ENCODE measurements at regions not wholly inside any gene's neighbourhood (a gene's known extent, or its start where the extent isn't known, plus 50 kb on each side); places are given as distances from the start of the nearest gene placed in this dataset.
"Not testable (repeated sequence)": the region's sequence is repeated elsewhere in the genome, so short reads cannot be mapped to it uniquely, and the experiment has no call there.

DNA sequence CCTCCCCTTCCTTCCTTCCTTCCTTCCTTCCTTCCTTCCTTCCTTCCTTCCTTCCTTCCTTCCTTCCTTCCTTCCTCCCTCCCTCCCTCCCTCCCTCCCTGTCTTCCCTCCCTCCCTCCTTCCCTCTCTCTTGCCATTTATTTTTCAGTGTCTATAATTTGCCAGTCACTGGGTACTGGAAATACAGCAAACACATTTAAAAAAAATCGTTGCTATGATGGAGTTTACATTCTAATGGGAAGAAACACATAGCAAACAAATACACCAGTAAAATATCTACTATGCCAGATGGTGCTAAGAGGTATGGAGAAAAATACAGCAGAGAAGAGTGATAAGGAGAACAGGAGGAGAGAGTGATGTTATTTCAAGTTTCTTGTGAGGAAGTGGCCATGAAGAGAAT, 309.5 kb downstream of the CTH start:
- Histone ChIP-seq H3K4me3 (ENCODE audit: control insufficient read depth in 2 of 3, extremely low read depth in 1 of 3, insufficient read depth in 2 of 3, low read depth in 1 of 3, low read length in 3 of 3) (no peak overlapping the region), H3K9ac (ENCODE audit: control insufficient read depth, extremely low read depth, insufficient read depth, low read length) (no peak overlapping the region), H2AFZ (ENCODE audit: control insufficient read depth, low read length) (no peak overlapping the region), H3K27ac (ENCODE audit: control insufficient read depth, insufficient read depth, low read length) (no peak overlapping the region), H3K4me2 (ENCODE audit: control insufficient read depth, extremely low read depth, insufficient read depth, low read depth, low read length) (no peak overlapping the region), H3K27me3 (ENCODE audit: control insufficient read depth, extremely low read depth, insufficient read depth, low read length) (no peaks in the 10 kb centered on the region), H3K79me2 (ENCODE audit: control insufficient read depth, insufficient read depth, low read length) (no peaks in the 10 kb centered on the region), H3K9me1 (ENCODE audit: control insufficient read depth, extremely low read depth, insufficient read depth, low read length) (no peaks in the 10 kb centered on the region), H4K20me1 (ENCODE audit: control insufficient read depth, extremely low read depth, insufficient read depth, low read length) (no peaks in the 10 kb centered on the region), H3K4me1 (ENCODE audit: control insufficient read depth, extremely low read depth, insufficient read depth, low read length) (no peaks in the 10 kb centered on the region), H3K9me3 (ENCODE audit: control insufficient read depth, low read depth, low read length) (no peaks in the 10 kb centered on the region), H3K36me3 (ENCODE audit: control insufficient read depth in 2 of 2, extremely low read depth in 1 of 2, insufficient read depth in 2 of 2, low read length in 2 of 2) (no peaks in the 10 kb centered on the region)
- no peak for FAIRE-seq
- dilution Hi-C loops (cut with MboI; ENCODE audit: extremely low pct_ligation_motif_present, low sequenced_read_pairs) = no loop called here
- DNase-seq (ENCODE audit: low read depth, low spot score) = no peak
- no peak for TF ChIP-seq EZH2 (IDR thresholded peaks at IDR 0.05; ENCODE audit: low read length)
- TF ChIP-seq, protein P1, sequence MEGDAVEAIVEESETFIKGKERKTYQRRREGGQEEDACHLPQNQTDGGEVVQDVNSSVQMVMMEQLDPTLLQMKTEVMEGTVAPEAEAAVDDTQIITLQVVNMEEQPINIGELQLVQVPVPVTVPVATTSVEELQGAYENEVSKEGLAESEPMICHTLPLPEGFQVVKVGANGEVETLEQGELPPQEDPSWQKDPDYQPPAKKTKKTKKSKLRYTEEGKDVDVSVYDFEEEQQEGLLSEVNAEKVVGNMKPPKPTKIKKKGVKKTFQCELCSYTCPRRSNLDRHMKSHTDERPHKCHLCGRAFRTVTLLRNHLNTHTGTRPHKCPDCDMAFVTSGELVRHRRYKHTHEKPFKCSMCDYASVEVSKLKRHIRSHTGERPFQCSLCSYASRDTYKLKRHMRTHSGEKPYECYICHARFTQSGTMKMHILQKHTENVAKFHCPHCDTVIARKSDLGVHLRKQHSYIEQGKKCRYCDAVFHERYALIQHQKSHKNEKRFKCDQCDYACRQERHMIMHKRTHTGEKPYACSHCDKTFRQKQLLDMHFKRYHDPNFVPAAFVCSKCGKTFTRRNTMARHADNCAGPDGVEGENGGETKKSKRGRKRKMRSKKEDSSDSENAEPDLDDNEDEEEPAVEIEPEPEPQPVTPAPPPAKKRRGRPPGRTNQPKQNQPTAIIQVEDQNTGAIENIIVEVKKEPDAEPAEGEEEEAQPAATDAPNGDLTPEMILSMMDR (optimal IDR thresholded peaks at IDR 0.05 in 1 of 3, IDR thresholded peaks at IDR 0.05 in 1 of 3, conservative IDR thresholded peaks at IDR 0.05 in 1 of 3; ENCODE audit: extremely low read depth in 1 of 3, insufficient read depth in 2 of 3, low read length in 3 of 3) = no peak

DNA sequence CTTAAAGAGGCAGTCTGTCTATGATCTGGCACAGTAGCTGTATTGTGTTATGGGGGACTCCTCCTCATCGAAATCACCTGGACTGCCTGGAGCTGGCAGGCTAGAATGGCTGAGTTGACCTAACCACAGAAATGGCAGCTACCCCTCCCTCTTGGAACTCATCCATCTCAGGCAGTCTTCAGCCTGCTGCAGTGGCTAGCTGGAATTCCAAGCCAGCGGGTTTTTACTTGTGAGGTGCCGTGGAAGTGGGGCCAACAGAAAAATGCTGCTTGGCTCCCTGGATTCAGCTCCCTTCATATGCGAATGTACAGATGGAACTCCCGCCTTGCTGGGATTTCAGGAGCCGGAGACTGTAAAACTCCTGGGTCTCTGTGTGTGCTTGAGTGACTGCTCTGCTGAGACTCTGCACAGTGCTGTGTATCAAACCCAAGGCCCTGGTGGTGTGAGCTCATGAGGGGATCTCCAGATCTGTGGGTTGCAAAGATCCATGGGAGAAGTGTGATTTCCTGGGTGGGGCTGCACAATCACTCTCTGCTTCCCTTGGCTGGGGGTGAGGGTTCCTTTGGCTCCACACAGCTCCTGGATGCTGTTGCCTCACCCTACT, 316.9 kb downstream of the CTH start:
- no peaks in the 10 kb centered on the region for H3K4me1 ChIP-seq (ENCODE audit: control insufficient read depth, extremely low read depth, insufficient read depth, low read length)
- H3K4me3 ChIP-seq (ENCODE audit: control insufficient read depth in 2 of 3, extremely low read depth in 1 of 3, insufficient read depth in 2 of 3, low read depth in 1 of 3, low read length in 3 of 3) = no peak overlapping the region
- no peaks in the 10 kb centered on the region for H3K9me3 ChIP-seq (ENCODE audit: control insufficient read depth, low read depth, low read length)
- DNase-seq (ENCODE audit: low read depth, low spot score) (no peak), FAIRE-seq (no peak)
- H4K20me1 ChIP-seq (ENCODE audit: control insufficient read depth, extremely low read depth, insufficient read depth, low read length) = no peaks in the 10 kb centered on the region
- no peaks in the 10 kb centered on the region for H3K36me3 ChIP-seq (ENCODE audit: control insufficient read depth in 2 of 2, extremely low read depth in 1 of 2, insufficient read depth in 2 of 2, low read length in 2 of 2)
- H3K9ac ChIP-seq (ENCODE audit: control insufficient read depth, extremely low read depth, insufficient read depth, low read length) = no peak overlapping the region
- H3K27ac ChIP-seq (ENCODE audit: control insufficient read depth, insufficient read depth, low read length) = no peak overlapping the region
- dilution Hi-C loops (cut with MboI; ENCODE audit: extremely low pct_ligation_motif_present, low sequenced_read_pairs) = no loop called here
- H3K9me1 ChIP-seq (ENCODE audit: control insufficient read depth, extremely low read depth, insufficient read depth, low read length) = no peaks in the 10 kb centered on the region
- TF ChIP-seq, protein P1 (optimal IDR thresholded peaks at IDR 0.05 in 1 of 3, IDR thresholded peaks at IDR 0.05 in 1 of 3, conservative IDR thresholded peaks at IDR 0.05 in 1 of 3; ENCODE audit: extremely low read depth in 1 of 3, insufficient read depth in 2 of 3, low read length in 3 of 3) = no peak
- TF ChIP-seq EZH2 (IDR thresholded peaks at IDR 0.05; ENCODE audit: low read length) = no peak
- H2AFZ ChIP-seq (ENCODE audit: control insufficient read depth, low read length) = no peak overlapping the region
- H3K4me2 ChIP-seq (ENCODE audit: control insufficient read depth, extremely low read depth, insufficient read depth, low read depth, low read length) = no peak overlapping the region
- H3K27me3 ChIP-seq (ENCODE audit: control insufficient read depth, extremely low read depth, insufficient read depth, low read length) = no peaks in the 10 kb centered on the region
- H3K79me2 ChIP-seq (ENCODE audit: control insufficient read depth, insufficient read depth, low read length) = no peaks in the 10 kb centered on the region

DNA sequence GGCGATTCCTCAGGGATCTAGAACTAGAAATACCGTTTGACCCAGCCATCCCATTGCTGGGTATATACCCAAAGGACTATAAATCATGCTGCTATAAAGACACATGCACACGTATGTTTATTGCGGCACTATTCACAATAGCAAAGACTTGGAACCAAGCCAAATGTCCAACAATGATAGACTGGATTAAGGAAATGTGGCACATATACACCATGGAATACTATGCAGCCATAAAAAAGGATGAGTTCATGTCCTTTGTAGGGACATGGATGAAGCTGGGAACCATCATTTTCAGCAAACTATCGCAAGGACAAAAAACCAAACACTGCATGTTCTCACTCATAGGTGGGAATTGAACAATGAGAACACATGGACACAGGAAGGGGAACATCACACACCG, 311.1 kb downstream of the PTGER3 start:
- H3K27ac ChIP-seq (ENCODE audit: control insufficient read depth, insufficient read depth, low read length); H3K4me1 ChIP-seq (ENCODE audit: control insufficient read depth, extremely low read depth, insufficient read depth, low read length); H3K9me1 ChIP-seq (ENCODE audit: control insufficient read depth, extremely low read depth, insufficient read depth, low read length); H3K4me3 ChIP-seq (ENCODE audit: control insufficient read depth in 2 of 3, extremely low read depth in 1 of 3, insufficient read depth in 2 of 3, low read depth in 1 of 3, low read length in 3 of 3); H3K9ac ChIP-seq (ENCODE audit: control insufficient read depth, extremely low read depth, insufficient read depth, low read length); H4K20me1 ChIP-seq (ENCODE audit: control insufficient read depth, extremely low read depth, insufficient read depth, low read length); DNase-seq (ENCODE audit: low read depth, low spot score); H3K79me2 ChIP-seq (ENCODE audit: control insufficient read depth, insufficient read depth, low read length); FAIRE-seq; H3K4me2 ChIP-seq (ENCODE audit: control insufficient read depth, extremely low read depth, insufficient read depth, low read depth, low read length); H3K9me3 ChIP-seq (ENCODE audit: control insufficient read depth, low read depth, low read length); dilution Hi-C loops (cut with MboI; ENCODE audit: extremely low pct_ligation_motif_present, low sequenced_read_pairs); H3K36me3 ChIP-seq (ENCODE audit: control insufficient read depth in 2 of 2, extremely low read depth in 1 of 2, insufficient read depth in 2 of 2, low read length in 2 of 2); H2AFZ ChIP-seq (ENCODE audit: control insufficient read depth, low read length); H3K27me3 ChIP-seq (ENCODE audit: control insufficient read depth, extremely low read depth, insufficient read depth, low read length): not testable (repeated sequence)
